GM12864 (cell line): ENCODE measurements at regions not wholly inside any gene's neighbourhood (a gene's known extent, or its start where the extent isn't known, plus 50 kb on each side); places are given as distances from the start of the nearest gene placed in this dataset.

ENCODE experiments used
- DNase-seq: peaks from one replicate; pipeline ENCODE4 v3.0.0-alpha.2; 2011; ENCODE audit warnings: low read depth
- H3K4me3 ChIP-seq: 2 replicates; pipeline ENCODE4 v1.5.1; 2011; ENCODE audit warnings: mild to moderate bottlenecking, low read depth, low read length, control low read depth
- CTCF ChIP-seq: IDR thresholded peaks from 2 replicates; pipeline ENCODE4 v1.5.1; 2011; ENCODE audit warnings: low read depth, mild to moderate bottlenecking, moderate library complexity, low read length, control low read depth, inconsistent platforms; ENCODE audit errors: missing control alignments

- DNase-seq: no peak
- no peak for TF ChIP-seq CTCF
- no peak overlapping the region for H3K4me3 ChIP-seq
Measured at GRCh38 chr5:113792806-113793205, 279.3 kb downstream of the YTHDC2 start.

GRCh38 chr5:113794981-113795380 lies 281.5 kb downstream of the YTHDC2 start:
- TF ChIP-seq CTCF: no peak
- no peak overlapping the region for H3K4me3 ChIP-seq
- DNase-seq: no peak

DNA sequence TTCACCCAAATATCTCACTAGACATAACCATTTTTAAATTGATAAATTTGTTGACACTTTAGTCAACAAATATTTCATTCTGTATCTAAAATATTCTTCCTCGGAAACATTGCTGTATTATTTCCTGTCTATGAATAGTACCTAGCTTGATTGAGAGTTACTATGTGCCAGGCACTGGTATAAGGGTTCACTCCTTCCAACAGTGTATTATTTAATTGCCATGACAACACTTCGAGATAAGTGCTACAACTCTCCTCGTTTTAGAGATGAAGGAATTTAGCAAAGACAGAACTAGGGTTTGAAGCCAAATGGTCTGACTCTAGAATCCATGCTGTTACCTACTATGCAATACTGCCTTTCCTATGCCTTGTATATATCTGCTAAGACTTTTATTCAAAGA lies 287.2 kb downstream of the YTHDC2 start:
- no peak overlapping the region for H3K4me3 ChIP-seq
- no peak for DNase-seq
- no peak for TF ChIP-seq CTCF

DNA sequence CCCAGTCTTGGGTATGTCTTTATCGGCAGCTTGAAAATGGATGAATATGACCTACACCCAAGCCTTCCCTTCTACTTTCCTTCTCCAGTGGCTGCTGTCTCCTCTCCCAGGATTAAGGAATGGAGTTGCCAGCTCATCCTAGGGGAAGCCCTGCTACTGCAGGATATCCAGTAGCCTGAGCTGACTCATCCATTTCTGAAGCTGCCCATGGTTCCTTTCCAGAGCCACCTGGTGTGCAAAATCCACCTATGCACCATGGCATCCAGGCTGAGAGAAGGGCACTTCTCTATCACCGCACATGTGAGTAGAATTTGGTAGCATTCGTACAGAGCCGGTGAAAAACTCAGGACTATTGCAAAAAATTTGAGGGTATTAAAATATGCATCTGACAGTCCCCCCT lies 290.8 kb downstream of the YTHDC2 start:
- no peak for TF ChIP-seq CTCF
- DNase-seq: no peak
- H3K4me3 ChIP-seq: no peak overlapping the region

GRCh38 chr5:113804943-113805342 lies 291.4 kb downstream of the YTHDC2 start:
- DNase-seq: no peak
- TF ChIP-seq CTCF: no peak
- no peak overlapping the region for H3K4me3 ChIP-seq

DNA sequence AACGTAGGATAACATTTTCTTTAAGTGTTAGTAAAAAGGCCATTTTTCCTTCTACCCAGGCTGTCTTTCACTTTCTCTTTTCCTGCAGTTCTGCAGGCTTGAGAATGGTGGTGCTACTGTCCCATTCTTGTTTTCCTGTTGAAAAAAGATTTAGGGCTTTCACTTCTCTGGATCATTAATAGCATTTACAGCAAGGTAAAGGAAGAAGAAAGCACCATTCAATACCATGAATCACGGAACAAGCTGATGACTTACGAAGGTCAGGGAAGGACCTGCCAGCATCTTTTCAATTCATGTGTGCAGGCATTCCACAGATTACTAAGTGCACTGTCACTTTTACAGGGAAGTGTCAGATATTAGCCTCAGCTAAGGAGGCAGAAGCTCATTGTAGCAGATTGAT lies 292.8 kb downstream of the YTHDC2 start:
- no peak overlapping the region for H3K4me3 ChIP-seq
- DNase-seq: no peak

DNA sequence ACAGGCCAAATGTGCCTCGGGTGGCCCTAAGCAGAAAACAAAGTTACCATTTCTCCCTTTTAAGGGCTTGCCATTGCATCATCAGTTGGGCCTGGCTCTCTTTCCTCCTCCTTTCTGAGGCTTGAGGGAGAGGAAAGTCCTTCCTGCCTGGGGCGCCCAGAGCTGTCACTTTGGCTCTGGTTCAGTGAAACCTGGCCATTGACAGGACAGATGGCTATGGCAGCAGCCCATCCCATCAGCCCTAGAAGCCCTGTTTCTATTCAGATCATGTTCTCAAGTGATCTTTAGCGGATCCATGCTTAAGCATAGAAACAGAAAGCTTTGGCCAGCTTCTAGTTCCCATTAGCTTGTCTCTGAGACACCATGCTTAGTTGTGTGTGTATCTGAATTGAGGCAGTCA lies 293.4 kb downstream of the YTHDC2 start:
- no peak for TF ChIP-seq CTCF
- no peak for DNase-seq
- H3K4me3 ChIP-seq: no peak overlapping the region

More for the DNA sequence above, 292.8 kb downstream of the YTHDC2 start:
- peak; percentile 1 for TF ChIP-seq CTCF
